Activated naive CD8-positive, alpha-beta T cell treated with anti-CD3 and anti-CD28 coated beads, Interleukin-2, amount 50 U/mL, for 24 hours (primary cell): ENCODE measurements at regions not wholly inside any gene's neighbourhood (a gene's known extent, or its start where the extent isn't known, plus 50 kb on each side); places are given as distances from the start of the nearest gene placed in this dataset.

Source experiments
- ATAC-seq: fragments of 150-1000 bp; cut with Tn5 transposase; one replicate; pipeline ENCODE4 v1.10.0; 2021
- DNase-seq: peaks from one replicate; pipeline ENCODE4 v3.0.0; 2021
- H3K27ac Mint-ChIP-seq: one replicate; pipeline ENCODE4 v1.8.0; 2021; ENCODE audit warnings: mild to moderate bottlenecking, mixed read lengths
- H3K27me3 Mint-ChIP-seq: one replicate; pipeline ENCODE4 v1.8.0; 2021; ENCODE audit warnings: mixed read lengths
- H3K36me3 Mint-ChIP-seq: one replicate; pipeline ENCODE4 v1.8.0; 2021; ENCODE audit warnings: low read depth, mixed read lengths
- H3K4me1 Mint-ChIP-seq: one replicate; pipeline ENCODE4 v1.8.0; 2021; ENCODE audit warnings: mixed read lengths
- H3K4me3 Mint-ChIP-seq: one replicate; pipeline ENCODE4 v1.8.0; 2021; ENCODE audit warnings: mild to moderate bottlenecking, moderate library complexity, mixed read lengths
- H3K9me3 Mint-ChIP-seq: one replicate; pipeline ENCODE4 v1.8.0; 2021; ENCODE audit warnings: mixed read lengths

DNA sequence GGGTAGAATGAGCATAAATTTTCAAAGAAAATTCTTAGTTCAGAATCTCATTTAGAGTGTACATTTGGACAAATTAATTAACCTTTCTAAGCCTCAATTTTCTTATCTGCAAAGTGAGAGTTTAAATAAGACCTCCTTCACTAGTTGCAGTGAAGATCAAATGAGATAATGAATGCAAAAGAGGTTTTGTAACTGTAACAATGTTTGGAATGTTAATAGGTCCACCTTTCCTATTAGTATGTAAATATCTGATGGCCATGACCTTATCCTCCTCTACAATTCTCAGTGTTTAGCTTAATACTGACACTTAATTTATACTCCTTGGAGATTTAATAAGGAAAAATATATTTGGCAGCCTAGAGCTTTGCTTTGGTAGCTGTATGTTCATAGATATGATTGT, 138.8 kb downstream of the GABRG1 start:
- peaks cover 19% of the 10 kb centered on the region for H3K9me3 Mint-ChIP-seq
- H3K27ac Mint-ChIP-seq: no peak overlapping the region
- no peak for ATAC-seq
- no peaks in the 10 kb centered on the region for H3K36me3 Mint-ChIP-seq
- H3K27me3 Mint-ChIP-seq: no peaks in the 10 kb centered on the region
- DNase-seq: no peak
- no peaks in the 10 kb centered on the region for H3K4me1 Mint-ChIP-seq
- no peak overlapping the region for H3K4me3 Mint-ChIP-seq

DNA sequence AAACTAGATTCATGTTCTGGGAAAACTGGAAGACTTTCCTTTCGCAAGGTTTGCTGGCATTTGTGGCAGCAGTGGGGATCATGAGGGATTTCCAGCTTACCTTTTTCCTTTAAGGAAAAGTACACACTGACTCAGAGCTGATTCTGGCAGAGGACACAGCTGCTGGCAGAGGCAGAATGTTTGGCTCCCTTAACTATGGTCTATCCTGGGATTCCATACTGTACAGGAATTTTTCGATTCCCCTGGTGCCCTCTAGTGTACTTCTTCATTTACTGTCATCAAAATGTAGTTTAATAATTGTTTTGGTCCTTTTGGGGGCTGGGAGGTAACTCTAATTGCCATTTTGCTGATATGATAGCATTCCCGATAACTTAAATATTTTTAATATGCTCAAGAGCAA, 152.7 kb downstream of the GABRG1 start:
- Mint-ChIP-seq H3K4me3 (no peak overlapping the region), H3K36me3 (no peaks in the 10 kb centered on the region), H3K27ac (no peak overlapping the region), H3K9me3 (peaks cover 23% of the 10 kb centered on the region), H3K27me3 (no peaks in the 10 kb centered on the region), H3K4me1 (no peaks in the 10 kb centered on the region)
- ATAC-seq: no peak
- no peak for DNase-seq

DNA sequence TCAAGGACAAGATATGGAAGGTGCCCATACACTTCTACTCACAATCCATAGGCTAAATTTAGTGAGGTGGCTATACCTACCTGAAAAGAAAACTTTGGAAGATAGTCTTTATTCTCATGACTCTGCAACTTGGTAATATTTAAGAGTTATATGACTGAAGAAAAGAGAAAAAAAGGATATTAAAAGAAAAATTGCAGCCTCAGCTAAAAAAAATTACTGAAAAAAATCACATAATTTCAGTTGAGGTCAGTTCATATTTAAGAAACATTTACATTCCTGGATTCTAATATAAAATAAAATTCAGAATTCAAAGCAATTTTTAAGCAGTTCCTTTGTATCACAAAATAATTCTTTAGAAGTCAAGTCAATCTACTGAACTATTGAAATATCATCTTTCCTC, 166.5 kb downstream of the GABRG1 start:
- Mint-ChIP-seq H3K4me1 (no peaks in the 10 kb centered on the region), H3K9me3 (peaks cover 8% of the 10 kb centered on the region), H3K27ac (no peak overlapping the region), H3K36me3 (no peaks in the 10 kb centered on the region), H3K4me3 (no peak overlapping the region), H3K27me3 (no peaks in the 10 kb centered on the region)
- ATAC-seq: no peak
- DNase-seq: no peak

DNA sequence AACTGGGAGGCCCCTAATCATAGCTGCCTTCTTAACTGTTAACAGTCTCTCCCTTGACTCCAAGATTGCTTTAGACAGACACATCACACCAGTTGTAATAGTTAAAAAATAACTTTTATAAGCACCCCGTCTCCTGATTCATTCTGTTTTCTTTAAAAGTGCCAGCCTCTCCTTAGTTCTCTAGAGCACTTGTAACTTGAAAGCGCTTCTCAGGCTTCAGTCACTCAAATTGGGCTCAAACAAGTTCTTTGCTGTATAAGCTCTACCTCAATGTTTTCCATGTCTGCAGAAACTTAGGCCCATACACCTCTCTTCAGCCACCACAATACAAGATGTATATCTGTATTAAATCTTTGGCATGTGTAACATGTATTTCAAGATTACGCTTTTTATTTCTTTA, 169.6 kb downstream of the GABRG1 start:
- H3K4me1 Mint-ChIP-seq: no peaks in the 10 kb centered on the region
- H3K36me3 Mint-ChIP-seq: no peaks in the 10 kb centered on the region
- ATAC-seq (no peak), DNase-seq (no peak)
- H3K27ac Mint-ChIP-seq: no peak overlapping the region
- H3K9me3 Mint-ChIP-seq: no peaks in the 10 kb centered on the region
- H3K27me3 Mint-ChIP-seq: no peaks in the 10 kb centered on the region
- H3K4me3 Mint-ChIP-seq: no peak overlapping the region

DNA sequence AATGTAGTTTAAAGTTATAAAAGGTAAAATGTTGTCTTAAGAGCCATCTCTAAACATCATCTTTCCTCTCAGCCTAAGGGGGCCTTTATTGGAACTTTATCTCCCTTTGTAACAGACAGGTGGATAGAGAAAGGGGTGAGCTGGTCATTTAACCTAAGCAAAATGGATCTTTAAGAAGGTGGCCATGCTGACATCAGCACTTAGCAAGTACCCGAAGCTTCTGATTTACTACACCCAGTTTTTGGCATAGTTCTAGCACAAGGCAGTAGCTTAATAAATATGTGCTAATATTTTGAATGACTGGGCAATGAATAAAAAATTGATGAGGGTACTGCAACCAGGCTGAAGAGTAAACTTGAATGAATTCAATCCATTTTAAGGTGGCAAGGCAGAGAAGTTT, 172.7 kb downstream of the GABRG1 start:
- no peaks in the 10 kb centered on the region for H3K4me1 Mint-ChIP-seq
- DNase-seq (no peak), ATAC-seq (no peak)
- no peak overlapping the region for H3K4me3 Mint-ChIP-seq
- H3K9me3 Mint-ChIP-seq: no peaks in the 10 kb centered on the region
- H3K27ac Mint-ChIP-seq: no peak overlapping the region
- no peaks in the 10 kb centered on the region for H3K27me3 Mint-ChIP-seq
- no peaks in the 10 kb centered on the region for H3K36me3 Mint-ChIP-seq

DNA sequence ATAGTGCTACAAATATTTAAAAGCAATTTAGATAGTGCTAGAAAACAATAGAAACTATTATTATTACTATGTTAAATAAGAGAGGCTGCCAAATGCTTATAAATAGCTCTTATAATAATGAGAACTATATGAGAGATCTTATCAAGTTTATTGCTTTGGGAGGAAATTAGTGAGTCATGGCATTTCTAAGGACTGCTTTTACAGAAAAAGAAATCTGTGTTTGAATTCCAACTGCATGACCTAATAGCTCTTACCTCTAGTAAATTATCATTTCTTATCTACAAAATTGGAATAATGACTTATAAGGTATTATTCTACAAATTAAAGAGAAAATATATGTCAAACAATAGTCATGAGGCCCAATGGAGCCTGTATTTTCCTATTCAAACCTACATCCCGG, 177.2 kb downstream of the GABRG1 start:
- no peak overlapping the region for H3K4me3 Mint-ChIP-seq
- H3K27me3 Mint-ChIP-seq: no peaks in the 10 kb centered on the region
- H3K9me3 Mint-ChIP-seq: no peaks in the 10 kb centered on the region
- H3K27ac Mint-ChIP-seq: no peak overlapping the region
- no peaks in the 10 kb centered on the region for H3K36me3 Mint-ChIP-seq
- ATAC-seq: no peak
- H3K4me1 Mint-ChIP-seq: no peaks in the 10 kb centered on the region
- no peak for DNase-seq

DNA sequence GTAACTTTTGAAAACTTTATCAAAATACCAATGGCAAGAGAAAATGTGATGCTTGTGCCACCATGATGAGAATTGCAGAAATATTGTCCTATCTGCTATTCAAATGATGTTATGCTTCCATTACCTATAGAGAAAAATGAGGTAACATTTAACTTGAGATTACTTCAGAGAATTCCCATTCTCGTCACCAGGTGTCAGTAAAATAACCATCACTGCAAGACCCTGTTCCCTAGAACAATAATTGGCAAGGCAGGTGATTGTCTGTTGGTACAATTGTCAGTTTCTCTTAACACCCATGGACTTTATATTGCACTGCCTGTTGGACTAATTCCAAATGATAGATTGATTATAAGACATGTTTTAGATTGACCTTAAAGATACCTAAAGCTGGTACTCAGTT, 179.9 kb downstream of the GABRG1 start:
- H3K4me1 Mint-ChIP-seq: no peaks in the 10 kb centered on the region
- H3K27me3 Mint-ChIP-seq: no peaks in the 10 kb centered on the region
- no peak for DNase-seq
- H3K27ac Mint-ChIP-seq: no peak overlapping the region
- H3K9me3 Mint-ChIP-seq: no peaks in the 10 kb centered on the region
- H3K36me3 Mint-ChIP-seq: no peaks in the 10 kb centered on the region
- no peak overlapping the region for H3K4me3 Mint-ChIP-seq
- ATAC-seq: no peak

DNA sequence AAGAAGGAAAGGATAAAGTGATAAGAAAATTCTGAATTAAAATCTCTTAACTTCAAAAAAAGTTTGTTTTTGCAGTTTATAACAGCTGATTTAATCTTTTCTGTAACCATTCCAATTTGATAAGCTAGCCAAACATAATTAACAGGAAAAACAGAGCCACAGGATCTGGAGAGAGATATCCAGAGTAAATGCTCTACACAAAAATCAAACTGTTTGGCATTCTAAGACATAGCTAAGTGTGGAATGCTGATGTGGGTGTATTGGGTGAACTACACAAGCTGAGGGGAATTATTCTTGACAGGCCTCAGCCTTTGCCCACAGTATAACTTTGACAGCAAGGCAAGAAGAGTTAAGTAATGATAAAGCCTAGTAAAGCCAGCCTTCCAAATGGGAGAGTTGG, 184.8 kb downstream of the GABRG1 start:
- Mint-ChIP-seq H3K4me1 (no peaks in the 10 kb centered on the region), H3K36me3 (no peaks in the 10 kb centered on the region), H3K9me3 (no peaks in the 10 kb centered on the region), H3K27me3 (no peaks in the 10 kb centered on the region), H3K4me3 (no peak overlapping the region), H3K27ac (no peak overlapping the region)
- DNase-seq (no peak), ATAC-seq (no peak)

DNA sequence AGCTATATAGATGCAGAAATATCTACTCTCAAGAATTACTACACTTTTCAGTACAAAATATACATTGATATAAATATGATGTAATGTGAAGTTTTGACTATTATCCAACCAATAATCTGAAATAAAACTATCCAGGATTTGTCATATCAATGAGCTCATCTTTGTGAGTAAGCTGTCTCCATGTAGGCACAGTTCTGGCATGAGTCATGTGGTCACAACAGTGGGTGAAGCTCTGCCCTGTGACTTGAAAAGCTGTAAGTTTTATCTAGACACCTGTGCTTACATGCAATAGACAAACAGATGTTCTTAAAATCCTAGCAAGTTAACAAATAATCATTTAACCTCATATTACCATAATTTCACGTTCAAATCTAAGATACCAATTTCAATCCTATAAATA, 192.7 kb downstream of the GABRG1 start:
- Mint-ChIP-seq H3K27ac (no peak overlapping the region), H3K36me3 (no peaks in the 10 kb centered on the region), H3K9me3 (peaks cover 6% of the 10 kb centered on the region), H3K27me3 (no peaks in the 10 kb centered on the region), H3K4me1 (no peaks in the 10 kb centered on the region), H3K4me3 (no peak overlapping the region)
- DNase-seq (no peak), ATAC-seq (no peak)

DNA sequence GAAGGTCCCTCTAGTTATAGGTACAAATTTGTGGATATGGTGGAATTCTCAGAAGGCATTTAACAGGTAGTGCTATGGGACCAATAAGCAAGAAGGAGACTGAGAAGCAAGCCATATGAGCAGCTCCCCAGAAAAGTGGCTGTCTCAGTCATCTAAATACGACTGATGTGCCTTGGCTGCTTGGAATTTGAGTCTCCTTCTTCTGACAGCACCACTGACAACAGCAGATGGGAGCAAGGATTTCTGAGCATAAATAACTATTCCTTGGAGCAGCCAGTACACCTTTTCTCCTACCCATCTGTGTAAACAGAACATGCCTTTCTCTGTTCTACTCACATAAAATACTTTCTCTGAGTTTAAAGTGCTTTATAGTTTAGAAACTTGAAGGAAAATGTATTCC, 196.2 kb downstream of the GABRG1 start:
- Mint-ChIP-seq H3K27me3 (no peaks in the 10 kb centered on the region), H3K36me3 (no peaks in the 10 kb centered on the region), H3K4me1 (no peaks in the 10 kb centered on the region), H3K9me3 (peaks cover 6% of the 10 kb centered on the region), H3K27ac (no peak overlapping the region), H3K4me3 (no peak overlapping the region)
- ATAC-seq (no peak), DNase-seq (no peak)

DNA sequence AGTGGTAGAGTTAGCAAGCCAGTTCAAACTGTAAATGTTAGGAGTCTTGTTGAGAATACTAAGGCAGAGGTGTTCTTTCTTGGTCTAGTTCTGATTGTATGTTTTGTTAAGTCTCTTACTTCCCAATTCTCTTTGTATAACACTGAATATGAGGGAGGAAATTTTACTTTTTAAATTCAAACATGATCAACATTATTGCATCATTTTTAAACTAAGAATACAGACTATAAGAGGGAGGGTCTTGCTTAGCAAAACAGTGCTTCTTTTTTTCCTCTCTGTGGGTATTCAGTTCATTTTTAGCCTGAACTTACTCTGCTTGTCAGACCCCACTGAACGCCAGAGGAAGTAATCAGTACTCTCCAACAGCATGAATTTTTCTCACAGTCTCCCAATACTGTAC, 198.0 kb downstream of the GABRG1 start:
- Mint-ChIP-seq H3K4me3 (no peak overlapping the region), H3K27me3 (no peaks in the 10 kb centered on the region), H3K27ac (no peak overlapping the region), H3K9me3 (no peaks in the 10 kb centered on the region), H3K4me1 (no peaks in the 10 kb centered on the region), H3K36me3 (no peaks in the 10 kb centered on the region)
- ATAC-seq (no peak), DNase-seq (no peak)

DNA sequence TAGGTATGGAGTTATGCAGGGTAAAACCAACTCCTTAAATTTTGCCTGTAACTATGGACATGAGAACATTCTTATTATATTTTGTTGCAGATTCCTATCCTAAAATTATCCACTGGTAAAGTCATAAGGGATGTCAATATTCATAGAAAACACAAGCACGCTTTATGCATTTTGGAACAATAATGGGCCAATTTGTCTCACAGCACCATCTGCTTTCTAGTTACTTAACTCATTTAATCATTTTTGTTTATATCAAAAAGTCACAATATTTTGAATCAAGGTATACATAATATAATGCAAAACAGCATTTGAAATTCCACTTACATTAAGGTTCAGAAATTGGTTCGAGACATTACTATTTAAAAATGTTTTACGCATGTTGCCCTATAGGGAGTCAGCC, 203.0 kb downstream of the GABRG1 start:
- Mint-ChIP-seq H3K9me3 (peaks cover 3% of the 10 kb centered on the region), H3K36me3 (no peaks in the 10 kb centered on the region), H3K27ac (no peak overlapping the region), H3K27me3 (no peaks in the 10 kb centered on the region), H3K4me1 (no peaks in the 10 kb centered on the region), H3K4me3 (no peak overlapping the region)
- DNase-seq: no peak
- no peak for ATAC-seq

DNA sequence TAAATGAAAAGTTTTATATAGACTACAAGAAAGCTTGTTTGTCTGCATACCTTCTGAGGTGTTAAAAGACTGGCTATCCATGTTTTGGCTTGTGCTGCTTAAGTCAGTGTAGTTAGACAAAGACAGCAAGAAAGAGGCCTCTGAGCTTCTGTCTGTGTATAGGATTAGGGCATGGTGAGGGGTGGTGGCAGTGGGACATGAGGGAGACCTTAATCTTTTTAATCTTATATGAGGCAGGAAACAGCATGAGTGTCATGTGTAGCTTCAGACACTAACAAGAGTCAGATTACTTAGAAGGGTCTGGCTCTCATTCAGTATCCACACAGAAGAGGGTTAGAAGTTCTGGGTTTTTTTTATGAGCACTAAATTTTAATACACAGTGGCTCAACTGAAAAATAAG, 213.3 kb downstream of the GABRG1 start:
- Mint-ChIP-seq H3K4me1 (no peaks in the 10 kb centered on the region), H3K9me3 (peaks cover 20% of the 10 kb centered on the region), H3K4me3 (no peak overlapping the region), H3K36me3 (no peaks in the 10 kb centered on the region), H3K27ac (no peak overlapping the region), H3K27me3 (no peaks in the 10 kb centered on the region)
- ATAC-seq: no peak
- no peak for DNase-seq

DNA sequence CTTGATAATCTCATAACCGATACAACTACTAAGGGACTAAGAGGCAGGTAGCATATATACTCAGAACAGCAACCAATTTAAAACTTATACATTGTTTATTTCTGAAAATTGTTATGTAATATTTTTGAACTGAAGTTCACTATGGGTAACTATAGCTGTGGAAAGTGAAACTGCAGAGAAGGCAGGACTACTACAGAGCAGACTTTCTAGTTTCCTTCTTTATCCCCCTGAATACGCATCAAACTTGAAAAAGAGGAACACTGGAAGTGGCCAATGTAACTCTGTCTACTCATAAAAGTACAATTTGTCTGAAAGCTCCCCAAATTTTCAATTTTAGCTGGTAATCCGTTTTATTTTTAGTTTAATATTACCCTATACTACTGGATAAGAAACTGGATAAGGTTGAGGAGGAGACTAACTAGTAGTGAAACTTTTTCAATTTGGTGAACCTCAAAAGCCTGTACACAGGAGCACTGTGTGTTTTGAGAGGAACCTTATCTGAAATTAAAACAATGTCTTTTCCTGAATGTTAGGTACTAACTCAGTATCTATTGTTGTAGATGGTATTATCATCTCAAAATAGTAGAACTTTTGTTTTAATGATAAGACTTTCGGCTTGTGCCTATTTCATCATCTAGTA, 225.8 kb downstream of the GABRG1 start:
- peaks cover 13% of the 10 kb centered on the region for H3K9me3 Mint-ChIP-seq

DNA sequence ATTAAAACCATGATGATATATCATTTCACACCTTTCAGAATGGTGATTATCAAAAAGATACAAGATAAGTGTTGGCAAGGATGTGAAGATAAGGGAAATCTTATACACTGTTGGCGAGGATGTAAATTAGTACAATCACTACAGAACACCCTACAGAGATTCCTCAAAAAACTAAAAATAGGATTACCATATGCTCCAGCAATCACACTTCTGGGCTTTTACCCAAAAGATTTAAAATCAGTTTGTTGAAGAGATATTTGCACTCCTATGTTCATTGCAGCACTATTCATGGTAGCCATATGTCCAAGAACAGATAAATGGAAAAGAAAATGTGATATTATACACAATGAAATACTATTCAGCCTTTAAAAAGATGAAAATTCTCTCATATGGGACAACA, 240.4 kb downstream of the GABRG1 start:
- Mint-ChIP-seq H3K27ac (no peak overlapping the region), H3K9me3 (peaks cover 27% of the 10 kb centered on the region), H3K4me3 (no peak overlapping the region), H3K36me3 (no peaks in the 10 kb centered on the region), H3K27me3 (no peaks in the 10 kb centered on the region), H3K4me1 (no peaks in the 10 kb centered on the region)
- no peak for ATAC-seq
- DNase-seq: no peak

More for the DNA sequence above, 225.8 kb downstream of the GABRG1 start:
- Mint-ChIP-seq H3K36me3 (no peaks in the 10 kb centered on the region), H3K4me1 (no peaks in the 10 kb centered on the region), H3K27ac (no peak overlapping the region), H3K4me3 (no peak overlapping the region), H3K27me3 (no peaks in the 10 kb centered on the region)
- ATAC-seq (no peak), DNase-seq (no peak)

DNA sequence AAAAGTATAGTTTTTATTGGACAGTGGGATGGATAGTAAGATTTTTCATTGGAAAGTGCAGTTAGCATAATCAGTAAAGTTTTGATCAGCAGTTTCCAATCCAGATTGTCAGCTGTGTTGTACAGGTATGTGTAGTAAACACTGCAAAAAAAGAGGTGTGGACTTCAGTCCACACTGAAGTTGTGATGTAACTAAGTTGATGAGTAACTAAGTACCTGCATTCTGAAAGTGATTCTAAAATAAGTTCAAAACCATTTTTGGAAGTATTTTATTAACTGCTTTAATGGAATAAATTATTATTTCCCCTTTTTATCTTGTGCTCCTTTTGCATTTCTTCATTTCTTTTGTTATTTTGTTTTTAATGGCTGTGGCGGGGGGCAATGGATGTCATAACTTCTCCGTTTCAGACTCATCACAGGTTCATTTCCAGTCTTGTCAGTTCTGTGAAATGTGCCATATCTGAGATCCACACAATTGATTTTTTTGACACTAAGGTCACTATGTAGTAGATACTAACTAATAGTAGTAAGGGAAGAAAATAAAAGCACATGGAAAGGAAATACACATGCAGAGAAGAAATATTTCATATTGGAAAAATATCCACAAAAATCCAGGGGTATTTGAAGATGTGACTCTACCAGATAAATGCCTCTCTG, 247.5 kb downstream of the GABRG1 start:
- H3K27me3 Mint-ChIP-seq: no peaks in the 10 kb centered on the region
- peaks cover 8% of the 10 kb centered on the region for H3K9me3 Mint-ChIP-seq
- no peak for ATAC-seq
- no peaks in the 10 kb centered on the region for H3K4me1 Mint-ChIP-seq
- DNase-seq: no peak
- no peak overlapping the region for H3K27ac Mint-ChIP-seq
- no peaks in the 10 kb centered on the region for H3K36me3 Mint-ChIP-seq
- H3K4me3 Mint-ChIP-seq: no peak overlapping the region
